DMS 273 treated with DMSO at 0.1 percent for 48 hours (cell line): ENCODE measurements at regions not wholly inside any gene's neighbourhood (a gene's known extent, or its start where the extent isn't known, plus 50 kb on each side); places are given as distances from the start of the nearest gene placed in this dataset.

Experiments used
- DNase-seq: peaks from one replicate; lab custom pipeline; 2025; lab: John Stamatoyannopoulos, UW

GRCh38 chr2:12315224-12315623 lies 401.5 kb upstream of the TRIB2 start:
- no peak for DNase-seq

GRCh38 chr2:12316476-12316875 lies 400.3 kb upstream of the TRIB2 start:
- DNase-seq = no peak

- no peak for DNase-seq
Measured at GRCh38 chr2:12317286-12317685, 399.4 kb upstream of the TRIB2 start.

DNA sequence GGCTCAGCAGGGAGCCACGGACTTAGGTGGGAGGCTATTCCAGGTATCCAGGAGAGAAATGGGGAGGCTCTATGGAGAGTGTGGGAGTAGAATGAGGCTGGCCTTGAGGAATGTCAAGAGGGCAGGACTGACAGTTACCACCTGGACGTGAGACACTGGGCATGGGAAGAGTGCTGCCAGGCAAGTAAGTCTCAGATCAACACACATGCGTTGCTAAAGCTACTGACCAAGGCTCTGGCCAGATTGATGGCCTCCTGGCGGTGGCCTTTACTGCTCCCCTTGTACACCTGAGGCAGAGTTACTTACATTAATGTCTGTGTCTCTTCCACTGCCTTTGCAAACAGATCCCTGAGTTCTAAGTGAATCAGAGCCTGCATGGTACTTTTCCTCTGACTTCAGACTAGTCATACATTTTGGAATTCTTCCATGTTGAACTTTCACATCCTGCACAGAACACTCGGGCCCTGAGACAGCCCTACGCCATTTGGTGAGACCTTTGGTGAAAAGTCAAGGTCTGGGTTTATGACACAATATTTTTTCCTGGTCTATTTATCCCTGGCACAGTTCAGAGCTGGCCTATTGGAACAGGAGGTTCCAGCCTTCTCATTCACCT lies 398.8 kb upstream of the TRIB2 start:
- no peak for DNase-seq

GRCh38 chr2:12318427-12319057 lies 398.2 kb upstream of the TRIB2 start:
- DNase-seq = no peak

- no peak for DNase-seq
Measured at GRCh38 chr2:12320027-12320734, 396.6 kb upstream of the TRIB2 start.

GRCh38 chr2:12320991-12321641 lies 395.6 kb upstream of the TRIB2 start:
- DNase-seq = no peak

- no peak for DNase-seq
Measured at GRCh38 chr2:12321886-12322285, 394.9 kb upstream of the TRIB2 start.

- no peak for DNase-seq
Measured at GRCh38 chr2:12325806-12326205, 390.9 kb upstream of the TRIB2 start.

GRCh38 chr2:12326449-12327190 lies 390.1 kb upstream of the TRIB2 start:
- no peak for DNase-seq

- no peak for DNase-seq
Measured at GRCh38 chr2:12330916-12331315, 385.8 kb upstream of the TRIB2 start.

GRCh38 chr2:12331698-12332097 lies 385.0 kb upstream of the TRIB2 start:
- DNase-seq = no peak

DNA sequence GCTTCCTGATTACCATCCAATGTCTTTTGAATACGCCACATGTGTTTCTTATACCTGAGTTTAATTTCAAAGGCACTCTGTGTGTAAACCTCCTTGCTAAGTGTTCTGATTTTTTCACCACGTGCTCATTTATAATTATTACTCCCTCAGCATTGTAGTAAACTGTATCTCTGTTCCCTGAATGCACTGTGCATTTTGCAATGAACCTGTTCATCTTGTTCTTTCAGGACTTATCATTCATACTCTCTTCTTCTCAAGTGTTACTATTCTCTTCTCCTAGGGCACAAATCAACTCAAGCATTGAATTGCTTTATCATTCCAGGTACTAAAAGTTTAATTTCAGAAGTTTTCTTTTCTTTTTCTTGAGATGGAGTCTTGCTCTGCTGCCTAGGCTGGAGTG lies 383.4 kb upstream of the TRIB2 start:
- no peak for DNase-seq

GRCh38 chr2:12334412-12334966 lies 382.2 kb upstream of the TRIB2 start:
- DNase-seq = no peak

GRCh38 chr2:12335131-12335530 lies 381.6 kb upstream of the TRIB2 start:
- no peak for DNase-seq

- no peak for DNase-seq
Measured at GRCh38 chr2:12335995-12336394, 380.7 kb upstream of the TRIB2 start.

- DNase-seq = no peak
Measured at GRCh38 chr2:12338946-12339697, 377.6 kb upstream of the TRIB2 start.

GRCh38 chr2:12340164-12340563 lies 376.6 kb upstream of the TRIB2 start:
- DNase-seq = no peak

GRCh38 chr2:12341215-12341614 lies 375.5 kb upstream of the TRIB2 start:
- DNase-seq = no peak

DNA sequence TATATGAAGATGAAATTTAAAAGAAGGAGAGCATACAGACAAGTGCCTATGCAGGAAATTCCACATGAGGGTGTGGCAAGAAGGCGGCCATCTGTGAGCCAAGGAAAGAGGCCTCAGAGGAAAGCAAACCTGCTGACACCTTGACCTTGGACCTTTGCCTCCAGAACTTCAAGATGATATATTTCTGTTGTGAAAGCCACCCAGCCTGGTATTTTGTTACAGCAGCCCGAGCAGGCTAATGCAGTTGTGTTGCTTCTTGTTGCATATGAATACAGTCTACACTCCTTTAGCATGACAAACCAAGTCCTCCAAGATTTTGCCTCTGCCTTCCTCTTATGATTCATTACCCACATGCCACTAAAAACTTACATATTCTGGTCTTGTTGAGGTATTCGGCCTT lies 374.8 kb upstream of the TRIB2 start:
- DNase-seq = no peak

DNA sequence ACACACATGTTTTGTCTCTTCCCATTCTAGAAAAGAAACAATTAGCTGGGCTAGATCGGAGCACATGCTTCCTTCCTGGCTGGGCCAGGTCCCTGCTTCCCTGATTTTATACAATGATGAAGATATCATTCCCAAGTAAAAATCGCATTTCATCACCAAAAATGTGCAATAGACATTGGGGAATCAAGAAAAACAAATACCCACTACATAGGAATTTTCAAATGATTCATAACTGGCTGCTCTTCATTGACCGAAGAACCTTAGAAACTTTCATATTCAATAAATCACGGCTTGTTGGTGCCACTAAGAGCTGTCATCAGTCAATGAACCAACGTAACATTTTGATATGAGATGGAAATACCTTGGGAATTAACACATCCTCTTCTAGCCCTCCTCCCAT lies 373.6 kb upstream of the TRIB2 start:
- DNase-seq = no peak
